A673 (cell line): ENCODE measurements at regions not wholly inside any gene's neighbourhood (a gene's known extent, or its start where the extent isn't known, plus 50 kb on each side); places are given as distances from the start of the nearest gene placed in this dataset.

Source experiments
- CTCF ChIP-seq: fragments of 300-800, 200-600 bp; sonication (generic); conservative IDR thresholded peaks from 2 replicates; pipeline ENCODE4 v1.5.1; 2017; ENCODE audit warnings: low read depth, mild to moderate bottlenecking, antibody characterized with exemption, low read length, moderate library complexity, mixed read lengths
- EZH2 ChIP-seq: fragments of 200-600 bp; sonication (generic); IDR thresholded peaks from 2 replicates; pipeline ENCODE4 v1.6.1; 2017; ENCODE audit warnings: borderline replicate concordance, low read depth, mild to moderate bottlenecking, mixed read lengths, antibody characterized with exemption, low read length; ENCODE audit not compliant: poor library complexity, severe bottlenecking

GRCh38 chr3:34002569-34003100, 204.2 kb downstream of the PDCD6IP start:
- TF ChIP-seq CTCF (no peak), EZH2 (no peak)
